ENCODE measurements at regions not wholly inside any gene's neighbourhood (a gene's known extent, or its start where the extent isn't known, plus 50 kb on each side); places are given as distances from the start of the nearest gene placed in this dataset.

GRCh38 chr4:67014592-67014991 lies 530.7 kb downstream of the CENPC start:
- no peak for DNase-seq
- no peaks in the 10 kb centered on the region for H3K4me1 ChIP-seq
- H3K9me3 ChIP-seq = peaks cover 0 to 18% (median 12%) of the 10 kb centered on the region in 4 donors
- 54 to 79% (median 62%) methylated on average over 4 of the region's 4 CpGs for WGBS, 5 donors
- H3K4me3 ChIP-seq = no peak overlapping the region
- H3K36me3 ChIP-seq = no peaks in the 10 kb centered on the region
- no peak overlapping the region for H3K27ac ChIP-seq
- intact Hi-C loops (cut with DNase I; ENCODE audit: low total_unique reads) = no loop called here
- TF ChIP-seq, protein P1, sequence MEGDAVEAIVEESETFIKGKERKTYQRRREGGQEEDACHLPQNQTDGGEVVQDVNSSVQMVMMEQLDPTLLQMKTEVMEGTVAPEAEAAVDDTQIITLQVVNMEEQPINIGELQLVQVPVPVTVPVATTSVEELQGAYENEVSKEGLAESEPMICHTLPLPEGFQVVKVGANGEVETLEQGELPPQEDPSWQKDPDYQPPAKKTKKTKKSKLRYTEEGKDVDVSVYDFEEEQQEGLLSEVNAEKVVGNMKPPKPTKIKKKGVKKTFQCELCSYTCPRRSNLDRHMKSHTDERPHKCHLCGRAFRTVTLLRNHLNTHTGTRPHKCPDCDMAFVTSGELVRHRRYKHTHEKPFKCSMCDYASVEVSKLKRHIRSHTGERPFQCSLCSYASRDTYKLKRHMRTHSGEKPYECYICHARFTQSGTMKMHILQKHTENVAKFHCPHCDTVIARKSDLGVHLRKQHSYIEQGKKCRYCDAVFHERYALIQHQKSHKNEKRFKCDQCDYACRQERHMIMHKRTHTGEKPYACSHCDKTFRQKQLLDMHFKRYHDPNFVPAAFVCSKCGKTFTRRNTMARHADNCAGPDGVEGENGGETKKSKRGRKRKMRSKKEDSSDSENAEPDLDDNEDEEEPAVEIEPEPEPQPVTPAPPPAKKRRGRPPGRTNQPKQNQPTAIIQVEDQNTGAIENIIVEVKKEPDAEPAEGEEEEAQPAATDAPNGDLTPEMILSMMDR (IDR thresholded peaks at IDR 0.05) = no peak
- no peak for TF ChIP-seq EP300 (IDR thresholded peaks at IDR 0.05)
- no peak for TF ChIP-seq POLR2A (IDR thresholded peaks at IDR 0.05)
- TF ChIP-seq POLR2AphosphoS5 (IDR thresholded peaks at IDR 0.05) = no peak
- H3K27me3 ChIP-seq = no peaks in the 10 kb centered on the region

- Histone ChIP-seq H3K27me3 (no peaks in the 10 kb centered on the region), H3K36me3 (no peaks in the 10 kb centered on the region), H3K27ac (no peak overlapping the region), H3K4me1 (no peaks in the 10 kb centered on the region), H3K4me3 (no peak overlapping the region), H3K9me3 (peaks cover 0 to 9% (median 3%) of the 10 kb centered on the region in 4 donors)
- 68 to 85% (median 79%) methylated on average over 3 of the region's 3 CpGs for WGBS, 5 donors
- TF ChIP-seq POLR2A (IDR thresholded peaks at IDR 0.05) (no peak), EP300 (IDR thresholded peaks at IDR 0.05) (no peak), POLR2AphosphoS5 (IDR thresholded peaks at IDR 0.05) (no peak)
- TF ChIP-seq, protein P1 (IDR thresholded peaks at IDR 0.05) = no peak
- intact Hi-C loops (cut with DNase I; ENCODE audit: low total_unique reads) = no loop called here
- no peak for DNase-seq
Measured at GRCh38 chr4:67006791-67007190, 538.5 kb downstream of the CENPC start.

GRCh38 chr4:66991521-66991920 lies 553.8 kb downstream of the CENPC start:
- intact Hi-C loops (cut with DNase I; ENCODE audit: low total_unique reads) = no loop called here
- no peaks in the 10 kb centered on the region for H3K36me3 ChIP-seq
- H3K4me3 ChIP-seq = no peak overlapping the region
- TF ChIP-seq POLR2AphosphoS5 (IDR thresholded peaks at IDR 0.05) (no peak), POLR2A (IDR thresholded peaks at IDR 0.05) (no peak), EP300 (IDR thresholded peaks at IDR 0.05) (no peak)
- TF ChIP-seq, protein P1 (IDR thresholded peaks at IDR 0.05) = no peak
- H3K9me3 ChIP-seq = peaks cover 0 to 30% (median 21%) of the 10 kb centered on the region in 4 donors
- no peak for DNase-seq
- H3K27me3 ChIP-seq = no peaks in the 10 kb centered on the region
- H3K27ac ChIP-seq = no peak overlapping the region
- H3K4me1 ChIP-seq = no peaks in the 10 kb centered on the region

DNA sequence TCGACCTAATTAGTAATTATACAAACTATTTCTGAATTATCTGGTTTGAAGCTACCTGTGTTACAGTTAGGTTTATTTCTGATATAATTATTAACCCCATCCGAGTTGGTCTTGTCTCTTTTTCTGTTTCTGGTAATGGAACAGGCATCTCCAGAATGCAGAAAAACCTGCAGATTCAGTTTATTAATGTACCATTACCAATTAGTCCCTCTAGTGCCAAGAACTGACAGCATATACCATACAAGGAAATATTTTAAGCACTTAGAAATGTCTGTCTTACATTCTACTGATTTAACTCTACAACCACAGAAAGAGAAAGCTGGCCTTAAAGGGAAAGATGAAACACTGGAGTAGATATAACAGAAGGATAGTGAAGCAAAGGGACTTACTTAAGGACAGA lies 570.6 kb downstream of the CENPC start:
- H3K27ac ChIP-seq = no peak overlapping the region
- WGBS, 5 donors = 46 to 60% (median 54%) methylated on average over 2 of the region's 2 CpGs
- no peaks in the 10 kb centered on the region for H3K9me3 ChIP-seq
- H3K27me3 ChIP-seq = no peaks in the 10 kb centered on the region
- intact Hi-C loops (cut with DNase I; ENCODE audit: low total_unique reads) = no loop called here
- H3K4me3 ChIP-seq = no peak overlapping the region
- DNase-seq = no peak
- no peaks in the 10 kb centered on the region for H3K36me3 ChIP-seq
- no peaks in the 10 kb centered on the region for H3K4me1 ChIP-seq
- TF ChIP-seq EP300 (IDR thresholded peaks at IDR 0.05) (no peak), POLR2AphosphoS5 (IDR thresholded peaks at IDR 0.05) (no peak), POLR2A (IDR thresholded peaks at IDR 0.05) (no peak)
- TF ChIP-seq, protein P1 (IDR thresholded peaks at IDR 0.05) = no peak
